NCI-H226 (cell line): ENCODE measurements at regions not wholly inside any gene's neighbourhood (a gene's known extent, or its start where the extent isn't known, plus 50 kb on each side); places are given as distances from the start of the nearest gene placed in this dataset.

Experiments
- DNase-seq: peaks from one replicate; pipeline ENCODE4 v3.0.0-alpha.2; 2015

GRCh38 chr2:188720811-188721605 is 253.2 kb upstream of the COL3A1 start:
- no peak for DNase-seq

- no peak for DNase-seq
Observed at GRCh38 chr2:188721784-188722183, 252.4 kb upstream of the COL3A1 start.

- DNase-seq: peak; percentile 80
Observed at GRCh38 chr2:188725746-188726360, 248.3 kb upstream of the COL3A1 start.

- DNase-seq: no peak
Observed at GRCh38 chr2:188726626-188727247, 247.4 kb upstream of the COL3A1 start.

- no peak for DNase-seq
Observed at GRCh38 chr2:188727846-188728245, 246.3 kb upstream of the COL3A1 start.

- DNase-seq: peak; percentile 10
Observed at GRCh38 chr2:188734691-188735090, 239.5 kb upstream of the COL3A1 start.

- DNase-seq: no peak
Observed at GRCh38 chr2:188746727-188747126, 227.4 kb upstream of the COL3A1 start.

GRCh38 chr2:188751816-188752215 is 222.4 kb upstream of the COL3A1 start:
- no peak for DNase-seq

GRCh38 chr2:188752311-188752710 is 221.9 kb upstream of the COL3A1 start:
- no peak for DNase-seq

- DNase-seq: no peak
Observed at GRCh38 chr2:188762151-188762550, 212.0 kb upstream of the COL3A1 start.

GRCh38 chr2:188765522-188766470 is 208.4 kb upstream of the COL3A1 start:
- DNase-seq: no peak

- DNase-seq: no peak
Observed at GRCh38 chr2:188766471-188766856, 207.7 kb upstream of the COL3A1 start.

GRCh38 chr2:188767176-188767575 is 207.0 kb upstream of the COL3A1 start:
- no peak for DNase-seq

- DNase-seq: no peak
Observed at GRCh38 chr2:188770296-188770695, 203.9 kb upstream of the COL3A1 start.

GRCh38 chr2:188773075-188773474 is 201.1 kb upstream of the COL3A1 start:
- peak; percentile 62 for DNase-seq

GRCh38 chr2:188776634-188777033 is 197.5 kb upstream of the COL3A1 start:
- DNase-seq: peak; percentile 85

- no peak for DNase-seq
Observed at GRCh38 chr2:188784269-188784762, 189.9 kb upstream of the COL3A1 start.

- DNase-seq: no peak
Observed at GRCh38 chr2:188785061-188785460, 189.1 kb upstream of the COL3A1 start.

- no peak for DNase-seq
Observed at GRCh38 chr2:188785490-188785889, 188.7 kb upstream of the COL3A1 start.

GRCh38 chr2:188786368-188786841 is 187.8 kb upstream of the COL3A1 start:
- DNase-seq: peak; percentile 59

GRCh38 chr2:188787021-188787657 is 187.0 kb upstream of the COL3A1 start:
- DNase-seq: peak; percentile 65

GRCh38 chr2:188787658-188788240 is 186.4 kb upstream of the COL3A1 start:
- no peak for DNase-seq
